Right atrium auricular region (tissue), 2 donors: ENCODE measurements at regions not wholly inside any gene's neighbourhood (a gene's known extent, or its start where the extent isn't known, plus 50 kb on each side); places are given as distances from the start of the nearest gene placed in this dataset.
A peak's percentile ranks its signal among the peaks of the same experiment; 100 is the strongest.

Experiments used
- DNase-seq: peaks from one replicate; pipeline ENCODE4 v3.0.0-alpha.2; 2019; ENCODE audit warnings: low spot score
- H3K27ac ChIP-seq, 2 donors: fragments of 200-600 bp; sonication (generic); 1 replicate in 1 of 2; 2 replicates in 1 of 2; pipeline ENCODE4 v1.5.1; 2016 to 2019
- H3K27me3 ChIP-seq, 2 donors: fragments of 200-600 bp; sonication (generic); one replicate each; pipeline versions ENCODE4 v1.5.1 to v1.6.0; 2017 to 2019
- H3K36me3 ChIP-seq: fragments of 200-600 bp; sonication (generic); one replicate; pipeline ENCODE4 v1.5.1; 2016
- H3K4me1 ChIP-seq, 2 donors: fragments of 200-600 bp; sonication (generic); one replicate each; pipeline versions ENCODE4 v1.5.1 to v1.6.0; 2017 to 2019
- H3K4me3 ChIP-seq, 2 donors: fragments of 200-600 bp; sonication (generic); 1 replicate in 1 of 2; 2 replicates in 1 of 2; pipeline ENCODE4 v1.5.1; 2017 to 2019; ENCODE audit warnings: mild to moderate bottlenecking in 1 of 2, moderate library complexity in 1 of 2
- H3K9me3 ChIP-seq, 2 donors: fragments of 200-600 bp; sonication (generic); one replicate each; pipeline ENCODE4 v1.5.1; 2019
- CTCF ChIP-seq, 2 donors: fragments of 200-600 bp; sonication (generic); IDR thresholded peaks; one replicate each; pipeline ENCODE4 v1.5.1; 2019; ENCODE audit warnings: antibody characterized with exemption in 2 of 2

- TF ChIP-seq CTCF (IDR thresholded peaks at IDR 0.05), result no peak
- Histone ChIP-seq H3K4me1 (no peaks in the 10 kb centered on the region), H3K9me3 (no peaks in the 10 kb centered on the region), H3K27me3 (no peaks in the 10 kb centered on the region), H3K36me3 (no peaks in the 10 kb centered on the region), H3K27ac (no peak overlapping the region), H3K4me3 (no peak overlapping the region)
- DNase-seq, result no peak
These were observed 417.2 kb upstream of the C16orf82 start for GRCh38 chr16:26649381-26650045.

GRCh38 chr16:26651464-26651863, 415.3 kb upstream of the C16orf82 start:
- Histone ChIP-seq H3K27me3 (no peaks in the 10 kb centered on the region), H3K9me3 (no peaks in the 10 kb centered on the region), H3K36me3 (no peaks in the 10 kb centered on the region), H3K4me3 (no peak overlapping the region), H3K27ac (no peak overlapping the region), H3K4me1 (no peaks in the 10 kb centered on the region)
- TF ChIP-seq CTCF (IDR thresholded peaks at IDR 0.05), result no peak
- DNase-seq, result peak; percentile 0

GRCh38 chr16:26651884-26652283, 414.8 kb upstream of the C16orf82 start:
- no peak for TF ChIP-seq CTCF (IDR thresholded peaks at IDR 0.05)
- Histone ChIP-seq H3K4me1 (no peaks in the 10 kb centered on the region), H3K27me3 (no peaks in the 10 kb centered on the region), H3K9me3 (no peaks in the 10 kb centered on the region), H3K36me3 (no peaks in the 10 kb centered on the region), H3K4me3 (no peak overlapping the region), H3K27ac (no peak overlapping the region)
- no peak for DNase-seq

GRCh38 chr16:26658486-26658885, 408.2 kb upstream of the C16orf82 start:
- no peak for TF ChIP-seq CTCF (IDR thresholded peaks at IDR 0.05)
- Histone ChIP-seq H3K4me3 (no peak overlapping the region), H3K36me3 (no peaks in the 10 kb centered on the region), H3K27me3 (no peaks in the 10 kb centered on the region), H3K4me1 (no peaks in the 10 kb centered on the region), H3K9me3 (no peaks in the 10 kb centered on the region), H3K27ac (no peak overlapping the region)
- DNase-seq, result no peak

- DNase-seq, result no peak
- Histone ChIP-seq H3K27me3 (no peaks in the 10 kb centered on the region), H3K4me1 (no peaks in the 10 kb centered on the region), H3K36me3 (no peaks in the 10 kb centered on the region), H3K4me3 (no peak overlapping the region), H3K27ac (no peak overlapping the region), H3K9me3 (no peaks in the 10 kb centered on the region)
- TF ChIP-seq CTCF (IDR thresholded peaks at IDR 0.05), result no peak
These were observed 407.8 kb upstream of the C16orf82 start for GRCh38 chr16:26658915-26659314.

- DNase-seq, result no peak
- Histone ChIP-seq H3K9me3 (no peaks in the 10 kb centered on the region), H3K4me1 (no peaks in the 10 kb centered on the region), H3K27me3 (no peaks in the 10 kb centered on the region), H3K27ac (no peak overlapping the region), H3K4me3 (no peak overlapping the region), H3K36me3 (no peaks in the 10 kb centered on the region)
- no peak for TF ChIP-seq CTCF (IDR thresholded peaks at IDR 0.05)
These were observed 402.6 kb upstream of the C16orf82 start for GRCh38 chr16:26664086-26664485.
